Gastroesophageal sphincter (tissue), 3 donors: ENCODE measurements at regions not wholly inside any gene's neighbourhood (a gene's known extent, or its start where the extent isn't known, plus 50 kb on each side); places are given as distances from the start of the nearest gene placed in this dataset.

Source experiments
- POLR2AphosphoS5 ChIP-seq: sonication (generic); formaldehyde crosslinking; IDR thresholded peaks from one replicate; pipeline ENCODE4 v1.6.1; 2017; ENCODE audit warnings: antibody characterized with exemption
- TF ChIP-seq, protein P1 (sequence below), 4 experiments: fragments of 200-600 bp in 2 of 4; fragments of 450-650 bp in 2 of 4; sonication (generic) in 1 of 4; IDR thresholded peaks; one replicate each; pipeline ENCODE4 v1.5.1; 2017 to 2019; ENCODE audit warnings: antibody characterized with exemption in 4 of 4, mild to moderate bottlenecking in 2 of 4, moderate library complexity in 2 of 4

DNA sequence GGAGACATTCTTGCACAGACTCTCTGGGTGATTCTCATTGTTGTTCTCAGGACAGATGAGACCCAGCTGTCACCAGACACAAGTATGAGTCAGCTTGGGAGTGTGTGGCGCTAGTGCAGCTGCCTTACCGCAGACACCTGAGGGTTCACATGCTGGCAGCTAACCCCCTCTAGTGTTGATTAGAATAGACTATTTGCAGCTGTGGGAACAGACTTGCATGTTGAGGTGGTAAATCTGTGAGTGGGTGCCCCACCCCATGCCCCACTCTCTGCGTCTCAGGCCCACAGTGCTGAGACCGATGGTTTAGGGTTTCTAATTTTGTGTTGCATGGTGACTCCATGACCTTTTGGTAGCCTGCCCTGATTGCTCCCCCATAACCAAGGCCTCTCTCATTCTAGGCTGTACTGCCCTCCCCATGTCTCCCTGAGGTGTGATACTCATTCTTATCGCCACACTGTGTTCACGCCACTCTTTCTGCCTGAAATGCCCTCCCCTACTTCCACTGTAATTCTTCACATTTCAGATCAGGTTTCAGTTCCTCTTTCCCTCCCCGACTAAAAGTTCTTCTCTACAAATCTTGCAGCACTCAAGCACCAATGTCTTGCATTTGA is 73.7 kb upstream of the KIRREL3 start:
- TF ChIP-seq, protein P1, sequence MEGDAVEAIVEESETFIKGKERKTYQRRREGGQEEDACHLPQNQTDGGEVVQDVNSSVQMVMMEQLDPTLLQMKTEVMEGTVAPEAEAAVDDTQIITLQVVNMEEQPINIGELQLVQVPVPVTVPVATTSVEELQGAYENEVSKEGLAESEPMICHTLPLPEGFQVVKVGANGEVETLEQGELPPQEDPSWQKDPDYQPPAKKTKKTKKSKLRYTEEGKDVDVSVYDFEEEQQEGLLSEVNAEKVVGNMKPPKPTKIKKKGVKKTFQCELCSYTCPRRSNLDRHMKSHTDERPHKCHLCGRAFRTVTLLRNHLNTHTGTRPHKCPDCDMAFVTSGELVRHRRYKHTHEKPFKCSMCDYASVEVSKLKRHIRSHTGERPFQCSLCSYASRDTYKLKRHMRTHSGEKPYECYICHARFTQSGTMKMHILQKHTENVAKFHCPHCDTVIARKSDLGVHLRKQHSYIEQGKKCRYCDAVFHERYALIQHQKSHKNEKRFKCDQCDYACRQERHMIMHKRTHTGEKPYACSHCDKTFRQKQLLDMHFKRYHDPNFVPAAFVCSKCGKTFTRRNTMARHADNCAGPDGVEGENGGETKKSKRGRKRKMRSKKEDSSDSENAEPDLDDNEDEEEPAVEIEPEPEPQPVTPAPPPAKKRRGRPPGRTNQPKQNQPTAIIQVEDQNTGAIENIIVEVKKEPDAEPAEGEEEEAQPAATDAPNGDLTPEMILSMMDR (IDR thresholded peaks at IDR 0.05): no peak
- TF ChIP-seq POLR2AphosphoS5: no peak
